Keratinocyte (primary cell): ENCODE measurements at regions not wholly inside any gene's neighbourhood (a gene's known extent, or its start where the extent isn't known, plus 50 kb on each side); places are given as distances from the start of the nearest gene placed in this dataset.

Experiments
- CTCF ChIP-seq, 3 experiments: IDR thresholded peaks in 1 of 3; conservative IDR thresholded peaks in 1 of 3; optimal IDR thresholded peaks in 1 of 3; 2 replicates in 2 of 3; 3 replicates in 1 of 3; pipeline versions ENCODE3 to v1.5.1; 2011; ENCODE audit warnings: low read length in 3 of 3, mild to moderate bottlenecking in 3 of 3, moderate library complexity in 2 of 3, control low read depth in 1 of 3, inconsistent platforms in 1 of 3; ENCODE audit not compliant: insufficient read depth in 2 of 3; ENCODE audit errors: extremely low read depth in 1 of 3
- EZH2 ChIP-seq: IDR thresholded peaks from one replicate; pipeline ENCODE4 v1.6.1; 2012; ENCODE audit warnings: inconsistent platforms, mild to moderate bottlenecking, low read length, moderate library complexity

GRCh38 chr11:15849257-15849656 lies 507.1 kb downstream of the SOX6 start:
- TF ChIP-seq CTCF (optimal IDR thresholded peaks at IDR 0.05 in 1 of 3, IDR thresholded peaks at IDR 0.05 in 1 of 3, conservative IDR thresholded peaks at IDR 0.05 in 1 of 3; ENCODE audit: extremely low read depth in 1 of 3, insufficient read depth in 2 of 3, low read length in 3 of 3) (no peak), EZH2 (no peak)
